Activated CD8-positive, alpha-beta memory T cell treated with anti-CD3 and anti-CD28 coated beads for 1 hour (primary cell): ENCODE measurements at regions not wholly inside any gene's neighbourhood (a gene's known extent, or its start where the extent isn't known, plus 50 kb on each side); places are given as distances from the start of the nearest gene placed in this dataset.

ENCODE experiments used
- DNase-seq, 2 donors: peaks; one replicate each; pipeline ENCODE4 v3.0.0-alpha.2; 2020; ENCODE audit warnings: low read depth in 1 of 2; ENCODE audit errors: extremely low read depth in 1 of 2

DNA sequence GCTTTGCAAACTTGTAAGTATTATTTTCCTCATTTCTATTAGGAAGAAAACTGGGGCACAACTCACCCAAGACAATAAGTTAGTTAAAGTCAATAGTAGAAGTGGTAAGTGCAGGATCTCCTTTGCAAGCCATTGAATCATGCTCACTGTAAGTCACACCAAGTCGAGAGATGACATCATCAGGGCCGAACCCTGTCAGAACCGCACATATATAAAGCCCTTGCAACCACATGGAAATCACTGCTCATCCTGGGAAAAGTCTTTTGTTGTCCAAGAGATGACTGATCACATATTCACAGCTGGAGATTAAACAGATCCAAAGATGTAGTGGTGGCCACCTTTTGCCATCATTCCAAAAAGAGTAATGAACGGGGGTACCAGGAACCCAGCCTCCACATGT lies 484.8 kb upstream of the ID2 start:
- DNase-seq: no peak

GRCh38 chr2:8197825-8198224 lies 484.0 kb upstream of the ID2 start:
- DNase-seq: no peak

GRCh38 chr2:8198766-8199382 lies 483.0 kb upstream of the ID2 start:
- DNase-seq: no peak

DNA sequence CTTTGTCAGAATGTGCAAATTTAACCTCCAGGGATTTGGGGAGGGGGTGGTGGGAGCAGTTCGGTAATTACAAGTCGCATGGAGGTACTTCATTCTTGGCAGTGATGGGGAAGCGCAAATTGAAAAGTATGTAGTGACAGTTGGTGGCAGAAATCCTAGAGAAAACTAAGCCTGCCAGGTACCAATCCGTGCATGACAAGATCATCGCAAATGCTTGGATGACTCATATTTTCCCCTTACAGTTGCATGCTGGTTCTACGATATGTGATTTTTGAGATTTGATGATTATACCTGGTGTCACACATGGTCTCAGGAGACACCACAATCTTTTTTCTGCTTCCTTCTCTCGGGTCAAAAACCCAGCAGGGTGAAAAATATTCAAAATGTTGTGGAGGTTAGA lies 479.7 kb upstream of the ID2 start:
- no peak for DNase-seq

DNA sequence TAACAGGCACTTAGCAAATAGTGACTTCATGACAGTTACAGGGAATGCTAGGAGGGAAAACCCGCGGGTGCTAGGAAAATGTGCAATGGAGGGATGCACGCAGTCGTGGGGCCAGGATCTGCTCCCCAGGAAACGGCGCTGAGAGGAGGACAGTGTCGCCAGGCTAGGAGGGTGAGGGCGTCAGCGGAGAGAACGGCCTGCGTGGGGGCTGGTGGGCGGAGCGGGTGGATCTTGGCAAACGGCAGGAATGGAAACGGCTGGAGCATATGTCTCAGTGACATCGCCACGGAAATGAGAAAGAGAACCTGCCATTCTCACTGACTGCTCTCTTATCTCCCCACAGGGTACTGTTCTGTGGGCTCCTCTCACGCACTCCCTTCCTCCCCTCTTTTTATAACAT lies 478.5 kb upstream of the ID2 start:
- no peak for DNase-seq

DNA sequence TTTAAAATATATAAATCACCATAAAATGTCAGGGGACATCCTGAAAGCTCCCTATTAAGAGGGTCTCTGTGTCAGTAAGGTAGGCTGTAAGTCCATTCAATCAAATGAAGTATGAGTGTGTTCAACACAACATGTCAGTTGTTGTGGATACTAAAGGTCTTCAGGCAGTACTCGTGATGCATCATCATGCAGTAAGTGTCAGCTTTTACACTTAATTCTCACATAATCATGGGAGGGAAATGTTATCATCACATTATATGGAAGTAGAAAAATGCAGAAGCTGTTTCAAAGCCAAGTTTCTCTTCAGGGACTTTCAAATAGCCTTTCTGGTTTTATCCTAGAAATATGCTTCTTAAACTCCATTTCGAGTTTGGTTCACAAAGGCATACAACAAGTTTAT lies 477.1 kb upstream of the ID2 start:
- DNase-seq: no peak

- no peak for DNase-seq
Measured at GRCh38 chr2:8209494-8209893, 472.4 kb upstream of the ID2 start.

GRCh38 chr2:8211384-8211783 lies 470.5 kb upstream of the ID2 start:
- DNase-seq: no peak

GRCh38 chr2:8212239-8212638 lies 469.6 kb upstream of the ID2 start:
- no peak for DNase-seq

DNA sequence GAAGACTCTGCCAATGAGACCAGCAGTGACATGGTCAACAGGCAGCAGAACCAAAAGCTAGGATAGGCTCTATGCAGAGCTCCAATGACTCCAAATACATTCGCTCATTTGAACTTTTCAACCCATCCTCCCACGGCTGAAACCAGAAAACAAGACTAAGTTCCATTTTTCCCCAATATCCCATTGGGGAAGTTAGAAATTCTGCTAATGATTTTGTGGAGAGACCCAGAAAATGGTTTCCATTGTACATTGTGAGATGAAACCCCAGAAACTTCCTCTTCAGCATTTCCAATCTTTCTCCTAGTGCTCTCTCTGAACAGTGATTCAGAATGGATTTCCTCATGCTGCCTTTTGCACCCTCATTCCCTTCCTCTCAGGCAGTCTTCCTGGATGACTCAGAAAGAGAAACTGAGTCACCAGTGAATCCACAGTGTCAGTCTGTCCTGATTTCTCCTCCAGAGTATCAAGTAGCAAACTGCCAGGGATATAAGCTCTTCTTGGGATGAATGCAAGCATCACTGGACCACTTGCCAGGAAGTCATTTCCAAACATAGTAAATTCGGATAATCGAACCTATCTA lies 467.7 kb upstream of the ID2 start:
- no peak for DNase-seq

GRCh38 chr2:8215159-8215863 lies 466.5 kb upstream of the ID2 start:
- DNase-seq: no peak

DNA sequence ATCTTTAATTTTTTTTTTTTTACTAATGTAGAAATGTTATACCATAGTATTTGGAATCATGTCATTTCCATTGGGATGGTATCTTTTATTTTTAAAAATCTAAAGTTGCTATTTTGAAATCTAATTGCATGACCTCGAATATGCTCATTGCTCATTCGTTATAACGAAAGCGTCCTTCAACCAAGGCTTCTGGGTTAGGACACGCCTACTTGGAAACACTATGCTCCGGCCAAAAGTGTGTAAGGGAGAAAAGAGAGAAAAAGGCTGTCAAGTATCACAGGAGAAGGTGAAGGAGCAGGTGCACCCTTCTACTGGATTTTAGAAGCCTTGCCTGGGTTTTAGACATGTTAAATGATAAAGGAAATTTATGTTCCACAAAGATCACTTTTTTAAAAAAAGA lies 465.9 kb upstream of the ID2 start:
- no peak for DNase-seq

- no peak for DNase-seq
Measured at GRCh38 chr2:8216397-8216796, 465.5 kb upstream of the ID2 start.

DNA sequence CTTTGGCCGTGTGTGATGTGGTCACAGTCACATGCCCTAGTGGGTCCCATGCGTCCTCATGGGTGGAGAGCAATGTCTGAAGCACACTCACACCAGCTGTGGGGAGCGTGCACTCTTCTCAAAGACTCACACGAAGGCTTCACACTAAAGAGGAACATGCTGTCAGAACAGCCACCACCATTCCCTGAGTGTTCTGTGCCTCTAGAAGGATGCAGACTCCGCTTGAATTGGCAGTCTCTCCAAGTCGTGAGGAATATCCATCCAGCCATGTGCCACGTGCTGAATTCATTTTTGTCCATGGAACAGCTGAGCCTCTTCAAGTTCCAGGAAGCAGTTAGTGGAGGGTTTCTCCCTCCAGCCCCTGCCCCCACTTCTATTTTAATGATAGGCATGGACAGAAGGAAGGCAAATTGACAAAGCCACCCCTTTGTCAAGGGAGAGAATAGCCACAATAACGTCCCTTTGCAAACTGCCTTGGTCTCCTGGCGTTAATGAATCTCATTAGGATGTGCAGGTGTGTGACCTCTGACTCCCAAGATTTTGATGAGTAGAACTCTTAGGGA lies 464.3 kb upstream of the ID2 start:
- no peak for DNase-seq

DNA sequence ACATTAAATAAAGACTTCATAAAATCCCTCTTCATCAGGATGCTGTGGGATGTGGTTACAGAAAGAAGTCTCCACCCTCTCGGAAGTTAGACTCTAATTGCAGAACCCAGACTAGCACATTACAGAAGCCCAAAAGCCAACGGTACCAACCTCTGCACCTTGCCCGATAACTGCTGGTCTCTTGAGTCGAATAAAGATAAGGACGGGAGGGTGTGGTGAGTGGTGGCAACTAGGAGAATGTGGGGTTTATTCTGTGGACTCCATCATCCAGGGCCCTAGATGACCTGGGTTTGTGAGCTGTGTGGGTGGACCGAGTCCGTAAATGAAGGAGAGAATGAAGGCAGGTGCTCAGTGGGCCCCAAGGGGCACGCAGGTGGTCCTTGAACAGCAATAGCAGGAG lies 462.8 kb upstream of the ID2 start:
- DNase-seq: no peak

- DNase-seq: no peak
Measured at GRCh38 chr2:8219631-8220355, 462.1 kb upstream of the ID2 start.

- DNase-seq: no peak
Measured at GRCh38 chr2:8222979-8223694, 458.7 kb upstream of the ID2 start.

GRCh38 chr2:8223695-8224346 lies 458.0 kb upstream of the ID2 start:
- DNase-seq: no peak

DNA sequence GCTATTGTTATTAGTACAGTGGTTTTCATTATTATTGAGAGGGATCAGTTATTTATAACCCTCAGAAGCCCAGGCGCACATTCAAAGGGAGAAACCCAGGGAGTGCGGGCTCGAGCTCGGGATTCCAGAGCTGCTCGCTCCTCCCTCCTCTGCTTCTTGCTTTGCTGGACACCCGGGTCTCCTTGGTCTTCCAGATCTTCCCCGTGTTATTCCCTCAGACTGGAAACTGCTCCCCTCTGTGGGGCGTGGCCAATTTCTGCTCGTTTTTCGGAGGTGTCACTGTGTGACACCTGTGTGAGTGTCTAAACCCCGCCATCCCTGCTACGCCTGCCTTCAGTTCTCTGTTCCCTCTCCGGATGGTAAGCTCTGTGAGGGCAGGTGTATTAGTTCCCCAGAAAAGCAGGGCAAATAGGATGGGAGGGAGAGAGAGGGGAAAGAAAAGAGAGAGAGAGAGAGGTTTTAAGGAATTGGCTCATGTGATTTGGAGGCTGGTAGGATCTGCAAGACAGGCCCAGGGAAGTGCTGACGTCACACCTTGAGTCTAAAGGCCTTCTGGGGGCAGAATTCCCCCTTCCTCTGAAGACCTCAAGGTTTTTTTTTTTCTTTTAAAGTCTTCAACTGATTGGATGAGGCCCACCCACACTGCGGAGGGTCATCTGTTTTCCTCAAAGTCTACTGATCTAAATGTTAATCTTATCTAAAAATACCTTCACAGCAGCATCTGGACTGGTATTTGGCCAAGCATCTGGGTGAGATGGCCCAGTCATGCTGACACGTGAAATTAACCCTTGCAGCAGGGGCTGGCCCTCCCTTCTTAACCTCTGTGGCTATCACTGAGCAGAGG lies 457.3 kb upstream of the ID2 start:
- DNase-seq: no peak

- DNase-seq: no peak
Measured at GRCh38 chr2:8225266-8225665, 456.6 kb upstream of the ID2 start.
